Activated naive CD8-positive, alpha-beta T cell treated with anti-CD3 and anti-CD28 coated beads, Interleukin-2, amount 10 ng/mL, durations not matched to agents 7 days and 5 days (primary cell): ENCODE measurements at regions not wholly inside any gene's neighbourhood (a gene's known extent, or its start where the extent isn't known, plus 50 kb on each side); places are given as distances from the start of the nearest gene placed in this dataset.

Experiments
- ATAC-seq: fragments of 150-1000 bp; cut with Tn5 transposase; one replicate; pipeline ENCODE4 v1.10.0; 2021; ENCODE audit warnings: low read depth, moderate library complexity
- POLR2A ChIA-PET: fragments of 350-600 bp; sonication (Branson Sonifier 250); formaldehyde crosslinking; loops from one replicate; lab custom pipeline; 2021; ENCODE audit warnings: antibody characterized with exemption; lab: Charles Lee
- DNase-seq: peaks from one replicate; pipeline ENCODE4 v3.0.0; 2021
- H3K27ac Mint-ChIP-seq: one replicate; pipeline ENCODE4 v1.8.0; 2022; ENCODE audit warnings: mild to moderate bottlenecking, mixed read lengths
- H3K27me3 Mint-ChIP-seq: one replicate; pipeline ENCODE4 v1.8.0; 2022; ENCODE audit warnings: mild to moderate bottlenecking, moderate library complexity, mixed read lengths
- H3K36me3 Mint-ChIP-seq: one replicate; pipeline ENCODE4 v1.8.0; 2021; ENCODE audit warnings: mild to moderate bottlenecking, mixed read lengths
- H3K4me1 Mint-ChIP-seq: one replicate; pipeline ENCODE4 v1.8.0; 2021; ENCODE audit warnings: mixed read lengths
- H3K4me3 Mint-ChIP-seq: one replicate; pipeline ENCODE4 v1.8.0; 2022; ENCODE audit warnings: mild to moderate bottlenecking, moderate library complexity, mixed read lengths
- H3K9me3 Mint-ChIP-seq: one replicate; pipeline ENCODE4 v1.8.0; 2021; ENCODE audit warnings: mixed read lengths

GRCh38 chr4:175166020-175166419, 247.9 kb downstream of the ADAM29 start:
- Mint-ChIP-seq H3K27ac (no peak overlapping the region), H3K36me3 (no peaks in the 10 kb centered on the region), H3K4me3 (no peak overlapping the region), H3K27me3 (no peaks in the 10 kb centered on the region), H3K9me3 (peaks cover 1% of the 10 kb centered on the region), H3K4me1 (no peaks in the 10 kb centered on the region)
- ATAC-seq (no peak), DNase-seq (no peak)
- POLR2A ChIA-PET: no interaction called here

GRCh38 chr4:175176710-175177109, 258.6 kb downstream of the ADAM29 start:
- POLR2A ChIA-PET: no interaction called here
- ATAC-seq: no peak
- peaks cover 6% of the 10 kb centered on the region for H3K9me3 Mint-ChIP-seq
- no peaks in the 10 kb centered on the region for H3K36me3 Mint-ChIP-seq
- no peak overlapping the region for H3K27ac Mint-ChIP-seq
- H3K4me1 Mint-ChIP-seq: no peaks in the 10 kb centered on the region
- no peak overlapping the region for H3K4me3 Mint-ChIP-seq
- DNase-seq: no peak
- H3K27me3 Mint-ChIP-seq: no peaks in the 10 kb centered on the region

GRCh38 chr4:175190654-175191053, 272.5 kb downstream of the ADAM29 start:
- Mint-ChIP-seq H3K4me3 (no peak overlapping the region), H3K4me1 (no peaks in the 10 kb centered on the region), H3K9me3 (peaks cover 1% of the 10 kb centered on the region), H3K27ac (no peak overlapping the region), H3K27me3 (no peaks in the 10 kb centered on the region), H3K36me3 (no peaks in the 10 kb centered on the region)
- DNase-seq: no peak
- no peak for ATAC-seq
- POLR2A ChIA-PET: no interaction called here

GRCh38 chr4:175198056-175198455, 279.9 kb downstream of the ADAM29 start:
- no peak overlapping the region for H3K4me3 Mint-ChIP-seq
- ATAC-seq (no peak), DNase-seq (no peak)
- no peaks in the 10 kb centered on the region for H3K27me3 Mint-ChIP-seq
- no peak overlapping the region for H3K27ac Mint-ChIP-seq
- POLR2A ChIA-PET: no interaction called here
- no peaks in the 10 kb centered on the region for H3K36me3 Mint-ChIP-seq
- H3K9me3 Mint-ChIP-seq: peaks cover 2% of the 10 kb centered on the region
- no peaks in the 10 kb centered on the region for H3K4me1 Mint-ChIP-seq

GRCh38 chr4:175215208-175215607, 297.1 kb downstream of the ADAM29 start:
- no peaks in the 10 kb centered on the region for H3K36me3 Mint-ChIP-seq
- no peaks in the 10 kb centered on the region for H3K27me3 Mint-ChIP-seq
- POLR2A ChIA-PET: no interaction called here
- no peaks in the 10 kb centered on the region for H3K4me1 Mint-ChIP-seq
- H3K4me3 Mint-ChIP-seq: no peak overlapping the region
- ATAC-seq (no peak), DNase-seq (no peak)
- no peaks in the 10 kb centered on the region for H3K9me3 Mint-ChIP-seq
- no peak overlapping the region for H3K27ac Mint-ChIP-seq

- POLR2A ChIA-PET: no interaction called here
- Mint-ChIP-seq H3K4me3 (no peak overlapping the region), H3K9me3 (no peaks in the 10 kb centered on the region), H3K36me3 (no peaks in the 10 kb centered on the region), H3K4me1 (no peaks in the 10 kb centered on the region), H3K27ac (no peak overlapping the region), H3K27me3 (no peaks in the 10 kb centered on the region)
- no peak for ATAC-seq
- DNase-seq: no peak
Observed at GRCh38 chr4:175215657-175216056, 297.5 kb downstream of the ADAM29 start.

GRCh38 chr4:175229154-175229553, 311.0 kb downstream of the ADAM29 start:
- no peak overlapping the region for H3K27ac Mint-ChIP-seq
- no peaks in the 10 kb centered on the region for H3K27me3 Mint-ChIP-seq
- H3K4me3 Mint-ChIP-seq: no peak overlapping the region
- ATAC-seq: no peak
- POLR2A ChIA-PET: no interaction called here
- H3K4me1 Mint-ChIP-seq: no peaks in the 10 kb centered on the region
- DNase-seq: no peak
- no peaks in the 10 kb centered on the region for H3K9me3 Mint-ChIP-seq
- no peaks in the 10 kb centered on the region for H3K36me3 Mint-ChIP-seq

- Mint-ChIP-seq H3K27me3 (no peaks in the 10 kb centered on the region), H3K4me1 (no peaks in the 10 kb centered on the region), H3K9me3 (no peaks in the 10 kb centered on the region), H3K27ac (no peak overlapping the region), H3K36me3 (no peaks in the 10 kb centered on the region), H3K4me3 (no peak overlapping the region)
- DNase-seq (no peak), ATAC-seq (no peak)
- POLR2A ChIA-PET: no interaction called here
Observed at GRCh38 chr4:175234162-175234561, 316.0 kb downstream of the ADAM29 start.

- no peak for DNase-seq
- no peaks in the 10 kb centered on the region for H3K4me1 Mint-ChIP-seq
Observed at GRCh38 chr4:175238827-175239517, 320.8 kb downstream of the ADAM29 start.

GRCh38 chr4:175246941-175247340, 328.8 kb downstream of the ADAM29 start:
- Mint-ChIP-seq H3K4me3 (no peak overlapping the region), H3K27ac (no peak overlapping the region), H3K4me1 (no peaks in the 10 kb centered on the region), H3K27me3 (no peaks in the 10 kb centered on the region), H3K36me3 (no peaks in the 10 kb centered on the region), H3K9me3 (no peaks in the 10 kb centered on the region)
- ATAC-seq (no peak), DNase-seq (no peak)
- POLR2A ChIA-PET: no interaction called here

More at GRCh38 chr4:175238827-175239517, 320.8 kb downstream of the ADAM29 start:
- POLR2A ChIA-PET: no interaction called here
- no peaks in the 10 kb centered on the region for H3K27me3 Mint-ChIP-seq
- no peaks in the 10 kb centered on the region for H3K36me3 Mint-ChIP-seq
- no peak for ATAC-seq
- no peaks in the 10 kb centered on the region for H3K9me3 Mint-ChIP-seq
- no peak overlapping the region for H3K4me3 Mint-ChIP-seq
- H3K27ac Mint-ChIP-seq: no peak overlapping the region

- POLR2A ChIA-PET: no interaction called here
- no peaks in the 10 kb centered on the region for H3K27me3 Mint-ChIP-seq
Observed at GRCh38 chr4:175252642-175253041, 334.5 kb downstream of the ADAM29 start.

GRCh38 chr4:175253184-175253902, 335.2 kb downstream of the ADAM29 start:
- ATAC-seq: no peak
- H3K4me1 Mint-ChIP-seq: no peaks in the 10 kb centered on the region
- no peak for DNase-seq
- POLR2A ChIA-PET: no interaction called here
- no peaks in the 10 kb centered on the region for H3K27me3 Mint-ChIP-seq
- no peaks in the 10 kb centered on the region for H3K9me3 Mint-ChIP-seq
- H3K27ac Mint-ChIP-seq: no peak overlapping the region
- no peaks in the 10 kb centered on the region for H3K36me3 Mint-ChIP-seq
- H3K4me3 Mint-ChIP-seq: no peak overlapping the region

More at GRCh38 chr4:175252642-175253041, 334.5 kb downstream of the ADAM29 start:
- H3K9me3 Mint-ChIP-seq: no peaks in the 10 kb centered on the region
- H3K4me3 Mint-ChIP-seq: no peak overlapping the region
- DNase-seq: no peak
- H3K4me1 Mint-ChIP-seq: no peaks in the 10 kb centered on the region
- ATAC-seq: no peak
- H3K36me3 Mint-ChIP-seq: no peaks in the 10 kb centered on the region
- no peak overlapping the region for H3K27ac Mint-ChIP-seq

GRCh38 chr4:175263537-175263936, 345.4 kb downstream of the ADAM29 start:
- no peak for ATAC-seq
- Mint-ChIP-seq H3K9me3 (no peaks in the 10 kb centered on the region), H3K4me3 (no peak overlapping the region), H3K27me3 (no peaks in the 10 kb centered on the region), H3K4me1 (no peaks in the 10 kb centered on the region), H3K36me3 (no peaks in the 10 kb centered on the region), H3K27ac (no peak overlapping the region)
- no peak for DNase-seq
- POLR2A ChIA-PET: no interaction called here

- Mint-ChIP-seq H3K27me3 (no peaks in the 10 kb centered on the region), H3K27ac (no peak overlapping the region), H3K4me3 (no peak overlapping the region), H3K9me3 (no peaks in the 10 kb centered on the region), H3K4me1 (no peaks in the 10 kb centered on the region), H3K36me3 (no peaks in the 10 kb centered on the region)
- DNase-seq: no peak
- POLR2A ChIA-PET: no interaction called here
- no peak for ATAC-seq
Observed at GRCh38 chr4:175271010-175271630, 353.0 kb downstream of the ADAM29 start.
